Smooth muscle cell of the brain vasculature (primary cell): ENCODE measurements at regions not wholly inside any gene's neighbourhood (a gene's known extent, or its start where the extent isn't known, plus 50 kb on each side); places are given as distances from the start of the nearest gene placed in this dataset.

Experiments
- DNase-seq: peaks from one replicate; pipeline ENCODE4 v3.0.0-alpha.2; 2012; ENCODE audit warnings: low read depth, low spot score

DNA sequence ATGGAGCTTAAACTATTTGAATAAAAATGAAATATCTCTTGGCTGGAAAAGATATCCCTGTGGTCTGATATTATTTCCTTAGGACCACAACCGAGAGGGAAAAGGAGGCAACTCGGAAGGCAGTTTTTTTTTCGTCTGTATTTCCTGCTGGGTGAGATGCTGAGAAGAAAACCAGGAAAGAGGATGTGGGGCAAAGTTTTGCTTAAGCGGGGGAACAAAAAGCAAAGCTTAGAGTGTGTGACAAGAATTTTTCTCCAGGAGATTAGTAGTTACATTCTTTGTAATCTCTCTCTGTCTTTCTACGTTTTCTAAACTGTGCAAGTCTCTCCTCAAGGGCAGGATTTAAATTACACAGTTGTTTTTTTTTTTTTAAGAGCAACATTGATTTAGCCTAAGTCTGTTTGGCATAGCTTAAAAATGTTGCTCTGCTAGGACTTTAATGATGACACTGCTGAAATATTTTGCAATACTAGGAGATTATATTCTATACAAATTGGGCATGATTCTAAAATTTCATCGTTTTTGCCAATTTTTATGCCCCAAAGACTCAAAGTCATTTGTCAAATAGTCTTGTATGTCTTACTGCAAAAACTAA, 258.5 kb downstream of the KCNS3 start:
- DNase-seq, result no peak

GRCh38 chr2:18133310-18133709, 254.8 kb downstream of the KCNS3 start:
- no peak for DNase-seq

GRCh38 chr2:18132697-18133096, 254.2 kb downstream of the KCNS3 start:
- no peak for DNase-seq

DNA sequence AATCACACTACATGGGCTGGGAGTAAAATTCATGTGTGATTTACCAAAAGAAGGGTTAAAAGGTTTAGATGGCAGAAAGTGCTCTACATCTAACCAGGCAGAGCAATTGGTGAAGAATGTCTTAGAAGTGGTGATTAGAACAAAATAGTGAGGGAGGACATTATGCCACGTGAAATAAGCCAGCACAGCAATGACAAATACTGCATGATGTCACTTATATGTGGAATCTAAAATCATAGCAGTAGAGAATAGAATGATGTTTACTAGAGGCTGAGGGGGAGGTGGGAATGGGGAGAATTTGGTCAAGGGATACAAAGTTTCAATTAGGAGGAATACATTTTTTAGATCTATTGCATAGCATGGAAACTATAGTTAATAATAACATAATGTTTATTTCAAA, 253.3 kb downstream of the KCNS3 start:
- DNase-seq, result no peak

GRCh38 chr2:18129348-18129747, 250.9 kb downstream of the KCNS3 start:
- DNase-seq, result no peak

DNA sequence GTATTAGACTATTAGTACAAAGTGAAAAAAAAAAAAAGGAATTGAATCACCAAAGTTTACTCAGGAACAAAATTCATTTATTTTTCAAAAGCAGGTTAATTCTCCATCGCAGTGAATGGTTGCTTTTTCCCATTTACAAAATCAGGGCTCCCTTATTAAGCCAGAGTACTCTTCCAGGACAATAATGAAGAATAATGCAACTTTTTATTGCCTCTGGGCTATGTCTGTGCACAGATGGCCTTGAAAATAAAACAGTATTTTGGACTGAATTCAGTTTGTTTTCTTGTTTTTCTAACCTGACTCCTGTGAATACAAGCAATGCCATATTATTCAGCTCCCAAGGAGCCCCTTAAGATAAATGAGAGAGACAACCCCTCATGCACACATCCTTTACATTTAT, 246.8 kb downstream of the KCNS3 start:
- DNase-seq, result no peak

DNA sequence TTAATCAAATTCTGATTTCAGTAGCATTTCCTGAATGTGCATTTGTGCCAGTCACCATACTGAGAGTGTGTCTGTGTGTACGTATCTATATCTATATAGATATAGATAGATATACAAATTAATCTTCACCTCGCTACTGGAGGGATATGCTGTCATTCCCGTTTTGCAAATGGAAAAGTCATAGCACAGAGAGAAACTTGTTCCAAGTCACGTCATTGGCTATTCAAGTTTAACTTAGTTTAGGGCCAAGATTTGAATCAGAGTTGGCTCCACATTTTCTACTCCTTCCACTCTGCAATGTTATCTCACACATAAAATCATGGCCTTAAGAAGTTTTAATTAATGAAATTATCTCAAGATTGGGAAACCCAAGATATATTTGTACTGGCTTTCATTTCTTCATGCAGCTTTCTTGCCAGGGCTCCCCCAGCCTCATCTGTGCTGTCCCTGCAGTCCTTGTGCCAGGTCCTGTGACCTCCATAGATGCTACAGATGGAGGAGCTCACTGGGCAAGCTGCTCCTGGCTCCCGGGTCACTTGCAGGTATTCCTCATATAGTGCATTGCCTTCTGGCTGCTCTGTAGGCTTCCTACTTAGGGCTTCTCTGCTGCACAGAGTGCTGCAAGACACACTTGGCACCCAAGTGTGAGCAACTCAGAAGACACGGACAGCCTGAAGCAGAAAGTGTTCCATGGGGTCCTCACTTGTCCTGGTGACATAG, 245.8 kb downstream of the KCNS3 start:
- no peak for DNase-seq

DNA sequence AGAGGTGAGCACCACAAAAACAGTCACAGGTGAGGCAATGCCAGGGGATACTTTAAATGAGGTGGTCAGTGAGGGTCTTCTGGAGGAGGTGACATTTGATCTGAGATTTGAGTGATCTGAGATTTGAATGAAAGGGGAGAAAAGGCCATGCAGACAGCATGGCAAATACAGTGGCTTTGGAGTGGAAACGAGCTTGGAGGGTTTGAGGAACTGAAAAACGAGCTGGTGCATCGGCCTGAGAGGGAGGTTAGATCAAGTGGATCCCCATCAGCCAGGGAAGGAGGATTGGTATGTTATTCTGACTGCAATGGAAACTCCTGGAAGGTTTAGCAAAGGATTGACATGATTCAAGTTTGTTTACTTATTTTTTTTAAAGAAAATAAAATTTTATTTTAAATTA, 245.1 kb downstream of the KCNS3 start:
- DNase-seq, result no peak

GRCh38 chr2:18123211-18123570, 244.7 kb downstream of the KCNS3 start:
- no peak for DNase-seq

DNA sequence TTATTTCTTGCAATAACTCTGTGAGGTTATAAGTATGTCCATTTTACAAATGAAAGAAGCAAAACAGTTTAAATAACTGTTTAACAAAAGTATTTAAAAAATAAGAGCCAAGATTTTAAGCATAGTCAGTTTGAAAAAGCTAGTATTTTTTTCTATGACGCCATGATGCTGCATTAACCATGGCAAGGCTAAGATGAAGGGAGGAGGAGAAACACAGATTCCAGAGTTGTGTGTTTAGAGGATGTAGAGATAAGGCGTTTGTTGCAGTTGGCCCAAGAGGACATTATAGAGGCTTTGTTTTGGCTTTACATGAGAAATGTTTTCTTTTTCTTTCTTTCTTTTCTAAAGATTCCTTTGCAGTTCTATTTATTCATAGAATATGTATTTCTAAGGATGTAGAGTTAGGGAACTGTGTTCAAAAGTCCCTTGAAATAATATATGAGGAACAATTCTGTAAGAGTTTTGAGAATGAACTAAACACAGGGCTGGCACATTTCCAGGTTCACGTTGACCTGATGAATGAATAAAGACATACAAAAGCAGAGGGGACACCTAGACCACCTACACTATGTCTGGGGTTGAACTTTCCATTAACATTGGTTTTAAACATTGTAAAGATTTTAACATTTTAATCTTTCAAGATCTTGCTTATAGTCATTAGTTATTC, 244.2 kb downstream of the KCNS3 start:
- no peak for DNase-seq

- DNase-seq, result no peak
Measured at GRCh38 chr2:18119883-18120282, 241.4 kb downstream of the KCNS3 start.

DNA sequence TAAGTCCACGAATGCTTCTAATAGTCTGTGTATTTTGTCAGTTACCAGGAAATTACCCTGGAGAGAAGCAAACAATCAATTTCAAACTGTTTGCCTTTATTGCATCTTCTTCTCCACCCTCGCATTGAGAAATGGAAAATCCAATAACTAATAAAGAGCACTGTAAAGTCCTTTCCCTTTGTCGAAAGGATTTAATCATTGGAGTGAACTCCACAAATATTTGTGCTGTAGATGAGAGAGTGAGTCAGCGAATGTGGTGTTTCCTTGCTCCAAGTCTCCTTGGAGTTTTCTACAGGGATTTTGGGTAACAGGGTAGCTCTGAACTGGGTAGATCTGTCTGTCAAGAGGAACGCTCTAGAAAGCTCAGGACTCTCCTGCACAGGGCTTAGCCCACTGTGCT, 240.2 kb downstream of the KCNS3 start:
- no peak for DNase-seq

GRCh38 chr2:18117592-18117991, 239.1 kb downstream of the KCNS3 start:
- peak; percentile 10 for DNase-seq

DNA sequence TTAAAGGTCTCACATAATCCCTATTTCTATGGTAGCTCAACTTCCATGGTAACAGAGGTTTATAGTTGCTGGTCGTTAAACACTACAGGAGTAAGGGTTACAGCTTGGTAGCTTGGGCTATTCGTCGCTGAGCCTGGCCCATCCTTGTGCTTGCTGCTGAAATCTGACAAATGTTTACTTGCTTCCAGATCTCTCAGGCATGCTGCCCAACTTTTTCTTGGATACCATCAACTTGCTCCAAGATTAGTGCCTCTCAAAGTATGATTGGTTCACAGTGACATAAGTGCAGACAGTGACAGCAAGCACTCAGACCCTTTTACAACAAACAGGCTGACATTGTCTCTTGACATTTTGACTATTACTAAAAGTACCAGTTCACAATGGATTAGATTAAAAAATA, 231.8 kb downstream of the KCNS3 start:
- DNase-seq, result no peak

DNA sequence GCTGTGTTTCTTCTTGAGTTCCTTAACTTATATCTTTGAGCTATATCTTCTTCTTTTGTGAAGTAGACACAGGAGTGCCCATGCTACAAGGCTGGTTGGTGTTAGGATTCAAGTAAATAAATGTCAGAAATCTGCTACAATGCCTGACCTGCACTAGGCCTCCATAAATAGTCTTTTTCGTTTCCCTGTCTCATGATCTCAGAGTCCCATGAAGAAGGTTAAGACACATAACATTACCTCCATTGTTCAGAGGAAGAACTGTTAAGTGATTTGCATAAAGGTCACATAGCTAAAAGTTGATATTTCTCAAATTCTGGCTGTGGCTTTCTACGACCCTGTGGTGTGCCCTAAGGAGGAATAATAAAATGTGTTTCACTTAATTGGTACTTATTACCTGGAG, 228.4 kb downstream of the KCNS3 start:
- DNase-seq, result no peak

- no peak for DNase-seq
Measured at GRCh38 chr2:18105929-18106328, 227.5 kb downstream of the KCNS3 start.

DNA sequence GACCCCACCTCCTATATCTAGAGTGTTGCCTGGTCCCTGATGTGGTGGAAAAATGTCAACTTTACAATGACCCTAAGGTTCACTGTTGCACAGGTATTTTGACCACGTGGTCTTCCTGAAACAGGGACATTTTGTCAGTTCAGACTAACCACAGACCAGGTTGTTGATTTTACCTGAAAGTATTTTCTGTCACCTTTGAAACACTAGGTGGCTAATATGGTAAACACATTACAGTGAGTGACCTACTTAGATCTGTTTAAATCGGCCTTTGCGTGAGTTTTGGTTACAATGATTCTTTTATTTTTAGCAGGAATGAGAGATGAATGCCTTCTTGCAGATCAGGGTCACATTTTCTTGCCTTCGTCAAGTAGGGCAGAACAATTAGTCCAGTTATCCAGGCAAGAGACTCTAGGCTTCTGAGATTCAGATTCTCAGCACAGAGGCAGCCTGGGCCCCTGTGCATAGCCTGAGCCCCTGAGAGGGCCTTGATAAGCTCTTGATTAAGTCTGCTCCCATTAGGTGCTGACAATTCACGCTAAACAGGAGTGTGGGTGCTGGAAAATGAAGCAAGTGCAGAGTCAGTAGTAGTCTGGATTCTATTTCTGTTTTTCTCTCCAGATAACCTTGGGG, 226.2 kb downstream of the KCNS3 start:
- DNase-seq, result no peak

DNA sequence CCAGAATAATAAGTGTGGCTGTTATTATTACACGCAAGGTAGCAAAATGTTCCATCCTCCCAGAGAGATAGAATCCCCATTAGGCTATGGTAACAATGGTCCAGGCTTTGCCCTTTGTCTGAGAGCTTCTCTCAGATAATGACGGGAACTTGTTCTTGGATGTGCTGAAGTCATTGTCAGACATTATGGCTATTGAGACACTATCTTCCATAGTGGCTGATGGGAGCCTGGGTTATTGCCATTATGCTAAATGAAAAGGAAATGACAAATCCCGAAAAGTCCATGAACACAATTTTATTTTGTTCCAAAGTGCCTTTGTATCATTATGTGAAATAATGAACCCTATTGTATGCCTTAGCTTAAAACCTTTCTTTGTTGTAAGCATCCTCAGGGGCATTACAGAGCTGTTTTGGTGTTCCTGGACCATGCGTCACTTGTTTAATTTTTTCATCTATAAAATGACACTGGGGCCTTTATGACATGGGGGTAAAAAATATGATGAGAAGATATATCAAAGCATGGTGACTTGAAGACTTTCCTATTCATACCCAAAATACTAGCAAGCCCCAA, 218.5 kb downstream of the KCNS3 start:
- no peak for DNase-seq

DNA sequence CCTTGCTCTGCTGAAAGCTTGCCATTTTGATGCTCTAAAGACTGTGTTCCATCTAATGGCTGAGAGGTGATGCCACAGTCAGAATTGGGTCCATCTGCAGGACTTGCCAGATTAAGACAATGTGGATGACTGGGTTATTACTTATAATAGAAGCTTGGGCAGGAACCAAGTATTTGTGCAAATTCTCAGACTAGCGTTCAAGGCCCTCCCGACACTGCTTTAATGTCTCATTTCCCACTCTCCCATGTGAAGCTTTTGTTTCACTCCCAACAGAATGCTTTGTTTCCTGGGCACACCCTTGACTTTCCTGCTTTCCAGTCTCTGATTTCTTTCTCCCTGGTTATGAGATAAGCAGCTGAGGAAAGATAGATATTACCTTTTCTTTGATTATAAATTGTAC, 215.8 kb downstream of the KCNS3 start:
- DNase-seq, result no peak

DNA sequence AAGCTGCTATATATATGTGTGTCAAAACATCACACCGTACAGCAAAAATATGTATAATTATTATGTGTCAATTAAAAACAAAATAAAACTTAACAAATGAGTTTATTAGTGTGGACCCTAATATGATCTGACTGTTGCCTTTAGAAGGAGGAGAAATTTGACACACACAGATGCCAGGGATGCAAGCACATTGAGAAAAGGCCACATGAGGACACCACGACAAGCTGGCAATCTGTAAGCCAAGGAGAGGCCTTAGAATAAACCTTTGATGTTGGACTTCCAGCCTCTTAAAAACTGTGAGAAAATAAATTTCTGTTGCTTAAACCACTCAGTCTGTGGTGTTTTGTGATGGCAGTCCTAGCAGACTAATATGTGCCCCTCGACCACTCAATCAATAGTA, 214.7 kb downstream of the KCNS3 start:
- DNase-seq, result no peak

DNA sequence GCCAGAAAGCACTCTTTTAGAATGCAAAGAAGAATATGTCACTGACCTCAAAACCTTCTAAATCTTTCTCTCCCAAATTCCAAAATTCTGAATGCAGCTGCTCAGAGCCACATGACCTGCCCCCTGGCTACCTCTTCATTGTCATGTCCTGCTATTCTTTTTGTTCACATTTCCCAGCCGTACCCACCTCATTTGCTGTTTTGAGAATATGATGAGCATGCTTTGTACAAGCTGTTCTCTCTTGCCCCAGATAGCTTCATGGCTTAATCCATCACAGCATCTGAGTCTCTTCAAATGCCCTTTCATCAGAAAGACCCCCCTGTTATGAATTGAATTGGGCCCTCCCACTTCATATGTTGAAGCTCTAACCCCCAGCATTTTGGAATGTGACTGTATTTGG, 214.3 kb downstream of the KCNS3 start:
- DNase-seq, result no peak

- no peak for DNase-seq
Measured at GRCh38 chr2:18085593-18085992, 207.1 kb downstream of the KCNS3 start.
